NT2/D1 (cell line): ENCODE measurements at regions not wholly inside any gene's neighbourhood (a gene's known extent, or its start where the extent isn't known, plus 50 kb on each side); places are given as distances from the start of the nearest gene placed in this dataset.
"Not testable (repeated sequence)": the region's sequence is repeated elsewhere in the genome, so short reads cannot be mapped to it uniquely, and the experiment has no call there.

Source experiments
- DNase-seq: peaks from one replicate; pipeline ENCODE4 v3.0.0-alpha.2; 2011; ENCODE audit warnings: low read depth, low spot score
- H3K27me3 ChIP-seq: 2 replicates; pipeline ENCODE4 v1.6.0; 2011; ENCODE audit warnings: mild to moderate bottlenecking; ENCODE audit not compliant: insufficient read length, insufficient read depth
- H3K36me3 ChIP-seq: 2 replicates; pipeline ENCODE4 v1.6.1; 2011; ENCODE audit warnings: mild to moderate bottlenecking, low read length, mixed read lengths; ENCODE audit not compliant: insufficient read depth, insufficient read length
- H3K4me1 ChIP-seq: 2 replicates; pipeline ENCODE4 v1.5.1; 2011; ENCODE audit not compliant: insufficient read depth, insufficient read length
- H3K4me3 ChIP-seq: 2 replicates; pipeline ENCODE4 v1.5.1; 2011; ENCODE audit warnings: low read depth; ENCODE audit not compliant: insufficient read length
- H3K9ac ChIP-seq: 2 replicates; pipeline ENCODE4 v1.6.0; 2011; ENCODE audit warnings: low read depth; ENCODE audit not compliant: insufficient read length
- H3K9me3 ChIP-seq: 2 replicates; pipeline ENCODE4 v1.5.1; 2011; ENCODE audit warnings: mild to moderate bottlenecking, low read length; ENCODE audit not compliant: insufficient read depth
- SUZ12 ChIP-seq: IDR thresholded peaks from 2 replicates; pipeline ENCODE4 v1.6.1; 2011; ENCODE audit not compliant: insufficient read length, insufficient read depth; ENCODE audit errors: extremely low read depth
- YY1 ChIP-seq: IDR thresholded peaks from 2 replicates; pipeline ENCODE4 v1.6.1; 2011; ENCODE audit not compliant: insufficient read length, insufficient read depth
- ZNF274 ChIP-seq: IDR thresholded peaks from 2 replicates; pipeline ENCODE4 v1.6.1; 2011; ENCODE audit warnings: mild to moderate bottlenecking, low read depth, low read length

- no peak for DNase-seq
Observed at GRCh38 chr10:129058664-129059155, 408.3 kb upstream of the MGMT start.

GRCh38 chr10:129059977-129060376, 407.1 kb upstream of the MGMT start:
- Histone ChIP-seq H3K4me1 (no peaks in the 10 kb centered on the region), H3K9ac (no peak overlapping the region), H3K4me3 (no peak overlapping the region), H3K36me3 (no peaks in the 10 kb centered on the region), H3K27me3 (no peaks in the 10 kb centered on the region), H3K9me3 (no peaks in the 10 kb centered on the region)
- DNase-seq, result no peak
- TF ChIP-seq SUZ12 (no peak), ZNF274 (no peak), YY1 (no peak)

More at GRCh38 chr10:129058664-129059155, 408.3 kb upstream of the MGMT start:
- Histone ChIP-seq H3K4me3 (no peak overlapping the region), H3K9me3 (no peaks in the 10 kb centered on the region), H3K9ac (no peak overlapping the region), H3K36me3 (no peaks in the 10 kb centered on the region), H3K27me3 (no peaks in the 10 kb centered on the region), H3K4me1 (no peaks in the 10 kb centered on the region)
- TF ChIP-seq ZNF274 (no peak), YY1 (no peak), SUZ12 (no peak)

DNA sequence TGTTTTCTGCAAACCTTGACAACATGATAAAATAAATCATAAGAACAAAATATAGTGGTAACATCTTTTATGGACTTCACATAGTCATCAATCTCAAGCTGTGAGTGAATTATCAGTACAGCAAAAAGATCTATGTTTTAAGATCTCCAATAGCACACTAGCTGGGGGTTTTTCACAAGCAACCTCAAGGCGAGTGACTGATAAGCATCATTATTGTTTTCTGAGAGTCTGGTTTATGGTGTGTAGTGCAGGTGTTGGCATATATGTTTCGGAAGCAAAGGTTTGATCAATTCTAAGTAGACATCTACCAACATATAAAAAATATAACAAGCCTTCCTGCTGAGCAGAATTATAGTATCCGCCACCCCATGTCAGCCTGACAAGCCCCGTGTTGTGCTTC, 403.8 kb upstream of the MGMT start:
- no peak overlapping the region for H3K9ac ChIP-seq
- H3K4me1 ChIP-seq, result no peaks in the 10 kb centered on the region
- TF ChIP-seq SUZ12 (no peak), YY1 (no peak)
- H3K27me3 ChIP-seq, result no peaks in the 10 kb centered on the region
- H3K9me3 ChIP-seq, result no peaks in the 10 kb centered on the region; the same call in 1 of the 2 replicates
- DNase-seq, result no peak
- H3K4me3 ChIP-seq, result no peak overlapping the region
- H3K36me3 ChIP-seq, result no peaks in the 10 kb centered on the region

DNA sequence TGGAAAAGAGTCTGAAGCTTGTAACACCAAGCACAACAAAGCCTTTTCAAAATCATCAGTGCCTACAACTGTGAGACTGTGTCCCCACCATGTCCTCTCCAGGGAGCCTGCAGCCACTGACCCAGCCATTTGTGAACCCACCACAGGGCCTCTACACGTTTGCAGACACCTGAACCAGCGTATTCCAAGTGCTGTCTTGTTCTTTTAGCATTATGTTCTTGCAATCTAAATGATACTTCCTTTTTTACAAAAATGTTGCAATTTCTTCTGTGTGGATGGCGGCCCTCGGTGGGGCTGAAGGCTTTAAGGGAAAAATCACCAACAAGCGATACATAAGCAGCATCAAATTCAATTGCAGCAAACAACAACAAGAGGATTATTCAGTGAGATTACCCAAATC, 403.2 kb upstream of the MGMT start:
- TF ChIP-seq YY1, result no peak
- no peak for TF ChIP-seq ZNF274
- no peak for TF ChIP-seq SUZ12
- Histone ChIP-seq H3K4me1 (no peaks in the 10 kb centered on the region), H3K36me3 (no peaks in the 10 kb centered on the region), H3K9ac (no peak overlapping the region), H3K27me3 (no peaks in the 10 kb centered on the region), H3K9me3 (no peaks in the 10 kb centered on the region; the same call in 1 of the 2 replicates), H3K4me3 (no peak overlapping the region)
- no peak for DNase-seq

DNA sequence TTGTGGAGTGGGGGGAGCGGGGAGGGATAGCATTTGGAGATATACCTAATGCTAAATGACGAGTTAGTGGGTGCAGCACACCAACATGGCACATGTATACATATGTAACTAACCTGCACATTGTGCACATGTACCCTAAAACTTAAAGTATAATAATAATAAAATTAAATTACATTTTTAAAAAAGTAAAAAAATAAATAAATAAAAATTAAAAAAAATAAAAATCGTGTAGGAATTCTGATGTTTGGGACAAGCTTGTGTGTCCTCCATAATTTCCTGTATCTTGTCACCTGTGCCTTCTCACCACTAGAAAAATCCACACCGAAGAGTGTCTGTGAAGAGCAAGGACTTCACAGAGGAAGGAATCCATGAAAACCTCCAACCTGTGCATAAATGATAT, 400.5 kb upstream of the MGMT start:
- H3K4me1 ChIP-seq, DNase-seq, H3K9ac ChIP-seq, H3K36me3 ChIP-seq, H3K9me3 ChIP-seq, H3K27me3 ChIP-seq, H3K4me3 ChIP-seq: not testable (repeated sequence)

DNA sequence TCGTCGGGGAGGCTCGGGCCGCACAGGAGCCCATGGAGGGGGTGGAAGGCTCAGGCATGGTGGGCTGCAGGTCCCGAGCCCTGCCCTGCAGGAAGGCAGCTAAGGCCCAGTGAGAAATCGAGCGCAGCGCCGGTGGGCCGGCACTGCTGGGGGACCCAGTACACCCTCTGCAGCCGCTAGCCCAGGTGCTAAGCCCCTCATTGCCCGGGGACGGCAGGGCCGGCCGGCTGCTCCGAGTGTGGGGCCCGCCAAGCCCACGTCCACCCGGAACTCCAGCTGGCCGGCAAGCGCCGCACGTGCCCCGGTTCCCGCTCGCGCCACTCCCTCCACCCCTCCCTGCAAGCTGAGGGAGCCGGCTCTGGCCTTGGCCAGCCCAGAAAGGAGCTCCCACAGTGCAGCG, 395.6 kb upstream of the MGMT start:
- H3K36me3 ChIP-seq, H3K9ac ChIP-seq, DNase-seq, H3K9me3 ChIP-seq, H3K4me3 ChIP-seq, H3K4me1 ChIP-seq, H3K27me3 ChIP-seq: not testable (repeated sequence)

DNA sequence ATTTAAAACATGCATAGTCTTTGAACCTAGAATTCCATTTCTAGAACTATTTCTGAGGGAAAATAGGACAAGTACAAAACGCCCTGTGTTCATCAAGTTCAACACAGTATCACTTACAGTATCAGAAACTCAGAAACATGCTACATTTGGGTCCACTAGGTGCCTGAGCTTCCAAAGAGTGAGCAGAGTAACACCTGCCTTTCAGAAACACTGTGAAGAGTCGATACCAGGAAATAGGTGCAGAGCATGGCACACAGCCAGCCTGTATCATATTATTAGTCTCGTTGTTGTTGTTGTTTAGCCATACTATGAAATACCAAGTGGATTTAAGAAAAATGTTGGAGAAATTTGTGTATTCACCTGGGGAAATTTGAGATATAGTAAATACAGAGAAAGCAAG, 392.1 kb upstream of the MGMT start:
- Histone ChIP-seq H3K27me3 (no peaks in the 10 kb centered on the region), H3K4me1 (no peaks in the 10 kb centered on the region), H3K4me3 (no peak overlapping the region), H3K9ac (no peak overlapping the region), H3K9me3 (no peaks in the 10 kb centered on the region), H3K36me3 (no peaks in the 10 kb centered on the region)
- TF ChIP-seq SUZ12 (no peak), YY1 (no peak), ZNF274 (no peak)
- DNase-seq, result no peak

DNA sequence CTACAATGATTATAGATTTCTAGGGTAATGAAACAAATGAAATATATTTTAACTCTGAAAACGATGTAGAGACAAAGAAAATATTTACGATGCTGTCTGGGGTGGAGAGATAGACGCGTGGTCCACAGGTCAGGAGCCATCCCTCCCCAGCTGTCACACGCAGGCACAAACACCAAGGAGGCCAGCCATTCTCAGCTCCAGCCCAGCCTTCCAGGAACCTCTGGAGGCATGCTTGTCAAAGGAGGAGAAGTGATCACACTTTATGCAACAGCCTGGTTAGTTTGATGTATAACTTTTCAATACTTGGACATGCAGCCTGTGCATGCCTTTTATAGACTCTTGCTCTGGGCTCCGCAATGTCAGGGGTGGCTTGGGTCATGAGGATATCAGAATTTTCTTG, 391.5 kb upstream of the MGMT start:
- Histone ChIP-seq H3K4me3 (no peak overlapping the region), H3K36me3 (no peaks in the 10 kb centered on the region), H3K4me1 (no peaks in the 10 kb centered on the region), H3K9me3 (no peaks in the 10 kb centered on the region), H3K9ac (no peak overlapping the region), H3K27me3 (no peaks in the 10 kb centered on the region)
- DNase-seq, result no peak
- TF ChIP-seq YY1 (no peak), ZNF274 (no peak), SUZ12 (no peak)

DNA sequence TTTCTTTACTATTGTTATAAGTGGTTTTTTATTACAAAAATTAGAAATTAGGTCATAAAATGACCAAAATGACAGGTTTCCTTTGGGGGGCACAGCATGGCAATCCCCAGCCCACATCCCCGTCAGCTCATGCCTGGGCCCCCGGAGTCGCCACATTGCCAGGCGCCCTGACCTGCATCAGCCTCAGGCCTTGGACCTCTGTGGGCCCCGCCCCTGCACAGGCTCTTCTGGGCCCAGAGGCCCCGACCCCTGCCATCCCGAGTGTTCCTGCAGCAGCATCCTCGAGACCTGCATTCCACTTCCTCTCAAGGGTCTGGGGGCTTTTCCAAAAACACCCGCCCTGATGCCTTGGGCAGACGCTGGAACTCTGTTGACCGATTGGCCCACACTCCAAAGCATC, 391.1 kb upstream of the MGMT start:
- no peaks in the 10 kb centered on the region for H3K9me3 ChIP-seq
- DNase-seq, result no peak
- H3K27me3 ChIP-seq, result no peaks in the 10 kb centered on the region
- no peaks in the 10 kb centered on the region for H3K36me3 ChIP-seq
- H3K4me1 ChIP-seq, result no peaks in the 10 kb centered on the region
- H3K4me3 ChIP-seq, result no peak overlapping the region
- H3K9ac ChIP-seq, result no peak overlapping the region
- TF ChIP-seq ZNF274 (no peak), YY1 (no peak), SUZ12 (no peak)
